ENCODE measurements at regions not wholly inside any gene's neighbourhood (a gene's known extent, or its start where the extent isn't known, plus 50 kb on each side); places are given as distances from the start of the nearest gene placed in this dataset.

DNA sequence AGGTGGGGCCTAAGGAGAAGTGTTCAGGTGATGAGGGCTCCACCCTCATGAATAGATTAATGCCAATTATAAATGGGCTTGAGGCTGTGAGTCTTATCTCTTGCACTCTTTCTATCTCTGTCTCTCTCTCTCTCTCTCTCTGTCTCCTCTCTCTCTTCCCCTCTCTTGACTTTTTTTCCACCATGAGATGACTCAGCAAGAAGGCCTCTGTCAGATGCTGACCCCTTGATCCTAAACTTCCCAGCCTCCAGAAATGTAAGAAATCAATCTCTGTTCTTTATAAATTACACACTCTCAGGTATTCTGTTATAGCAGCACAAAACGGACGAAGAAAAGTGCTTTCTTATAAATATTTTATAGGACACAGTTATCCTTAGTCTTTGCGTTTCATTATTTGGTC, 184.9 kb upstream of the PCDH7 start:
- no peak for DNase-seq
- peaks cover 13% of the 10 kb centered on the region for H3K4me1 Mint-ChIP-seq (ENCODE audit: low read depth)
- no peak overlapping the region for H3K4me3 Mint-ChIP-seq
- H3K27me3 Mint-ChIP-seq (ENCODE audit: insufficient read depth), result peaks cover 3% of the 10 kb centered on the region; the same call in 1 of the 2 replicates
- no peaks in the 10 kb centered on the region for H3K36me3 Mint-ChIP-seq (ENCODE audit: low read depth)
- no peak overlapping the region for H3K27ac Mint-ChIP-seq
- H3K9me3 Mint-ChIP-seq, result peaks cover 4% of the 10 kb centered on the region
- TF ChIP-seq, protein P1, sequence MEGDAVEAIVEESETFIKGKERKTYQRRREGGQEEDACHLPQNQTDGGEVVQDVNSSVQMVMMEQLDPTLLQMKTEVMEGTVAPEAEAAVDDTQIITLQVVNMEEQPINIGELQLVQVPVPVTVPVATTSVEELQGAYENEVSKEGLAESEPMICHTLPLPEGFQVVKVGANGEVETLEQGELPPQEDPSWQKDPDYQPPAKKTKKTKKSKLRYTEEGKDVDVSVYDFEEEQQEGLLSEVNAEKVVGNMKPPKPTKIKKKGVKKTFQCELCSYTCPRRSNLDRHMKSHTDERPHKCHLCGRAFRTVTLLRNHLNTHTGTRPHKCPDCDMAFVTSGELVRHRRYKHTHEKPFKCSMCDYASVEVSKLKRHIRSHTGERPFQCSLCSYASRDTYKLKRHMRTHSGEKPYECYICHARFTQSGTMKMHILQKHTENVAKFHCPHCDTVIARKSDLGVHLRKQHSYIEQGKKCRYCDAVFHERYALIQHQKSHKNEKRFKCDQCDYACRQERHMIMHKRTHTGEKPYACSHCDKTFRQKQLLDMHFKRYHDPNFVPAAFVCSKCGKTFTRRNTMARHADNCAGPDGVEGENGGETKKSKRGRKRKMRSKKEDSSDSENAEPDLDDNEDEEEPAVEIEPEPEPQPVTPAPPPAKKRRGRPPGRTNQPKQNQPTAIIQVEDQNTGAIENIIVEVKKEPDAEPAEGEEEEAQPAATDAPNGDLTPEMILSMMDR (IDR thresholded peaks at IDR 0.05), result no peak

DNA sequence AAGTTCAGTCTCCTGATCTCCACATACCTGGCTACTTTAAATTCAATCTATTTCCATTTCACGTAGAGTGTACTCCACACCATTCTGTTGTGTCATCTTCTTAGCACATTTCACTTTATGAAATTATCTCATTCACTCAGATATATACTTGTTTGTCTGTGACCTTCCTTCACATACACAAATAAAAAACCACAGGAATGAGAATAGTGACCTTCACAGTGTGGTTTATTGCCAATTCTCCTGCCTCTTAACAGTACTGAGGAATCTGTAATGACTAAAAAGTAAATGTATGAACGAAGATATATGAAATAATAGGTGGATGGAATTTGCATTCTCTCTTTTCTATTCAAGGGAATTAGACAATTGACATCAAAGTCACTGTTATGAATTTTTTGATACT, 183.9 kb upstream of the PCDH7 start:
- Mint-ChIP-seq H3K4me3 (no peak overlapping the region), H3K27ac (no peak overlapping the region), H3K4me1 (ENCODE audit: low read depth) (peaks cover 13% of the 10 kb centered on the region), H3K27me3 (ENCODE audit: insufficient read depth) (peaks cover 3% of the 10 kb centered on the region; the same call in 1 of the 2 replicates), H3K9me3 (peaks cover 4% of the 10 kb centered on the region), H3K36me3 (ENCODE audit: low read depth) (no peaks in the 10 kb centered on the region)
- TF ChIP-seq, protein P1 (IDR thresholded peaks at IDR 0.05), result no peak
- DNase-seq, result no peak

DNA sequence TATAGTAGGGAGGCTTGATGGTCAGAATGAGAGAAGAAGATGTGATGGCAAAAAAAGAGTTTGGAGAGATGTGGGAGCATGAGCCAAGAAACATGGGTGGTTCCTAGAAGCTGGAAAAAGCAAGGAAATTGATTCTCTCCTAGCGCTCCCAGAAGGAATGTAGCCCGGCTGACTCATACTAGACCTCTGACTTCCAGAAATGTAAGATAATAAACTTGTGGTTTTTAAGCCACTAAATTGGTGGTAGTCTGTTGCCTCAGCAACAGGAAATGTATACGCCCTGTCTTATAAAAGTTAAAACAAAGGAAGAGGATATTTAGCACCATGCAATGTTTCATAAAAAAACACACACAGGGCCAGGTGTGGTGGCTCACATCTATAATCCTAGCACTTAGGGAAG, 182.7 kb upstream of the PCDH7 start:
- Mint-ChIP-seq H3K27me3 (ENCODE audit: insufficient read depth) (peaks cover under 1% of the 10 kb centered on the region; the same call in 1 of the 2 replicates), H3K36me3 (ENCODE audit: low read depth) (no peaks in the 10 kb centered on the region), H3K4me3 (no peak overlapping the region), H3K27ac (no peak overlapping the region), H3K4me1 (ENCODE audit: low read depth) (peaks cover 13% of the 10 kb centered on the region), H3K9me3 (peaks cover 4% of the 10 kb centered on the region)
- TF ChIP-seq, protein P1 (IDR thresholded peaks at IDR 0.05), result no peak
- DNase-seq, result peak; percentile 41

DNA sequence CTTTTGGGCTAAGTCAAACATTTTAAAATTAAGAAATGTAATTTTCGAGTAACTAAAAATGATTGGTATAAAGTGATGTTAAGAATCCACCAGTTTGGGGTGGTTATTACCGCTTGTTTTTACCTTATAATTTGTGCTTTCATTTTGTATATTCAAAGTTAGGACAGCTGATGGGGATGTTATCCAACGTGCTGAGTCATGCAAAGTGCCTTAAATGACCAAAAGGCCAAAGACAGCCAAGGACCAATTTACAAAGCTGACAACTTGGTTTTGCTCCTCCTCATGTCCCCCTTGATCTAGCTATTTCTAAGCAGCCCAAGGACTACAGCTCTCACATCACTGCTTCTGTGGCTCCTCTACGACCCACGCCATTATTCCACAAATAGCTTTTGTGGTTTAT, 181.4 kb upstream of the PCDH7 start:
- TF ChIP-seq, protein P1 (IDR thresholded peaks at IDR 0.05), result no peak
- Mint-ChIP-seq H3K27ac (no peak overlapping the region), H3K4me1 (ENCODE audit: low read depth) (peaks cover 13% of the 10 kb centered on the region), H3K9me3 (peaks cover 4% of the 10 kb centered on the region), H3K36me3 (ENCODE audit: low read depth) (no peaks in the 10 kb centered on the region), H3K4me3 (no peak overlapping the region), H3K27me3 (ENCODE audit: insufficient read depth) (no peaks in the 10 kb centered on the region)
- DNase-seq, result no peak

DNA sequence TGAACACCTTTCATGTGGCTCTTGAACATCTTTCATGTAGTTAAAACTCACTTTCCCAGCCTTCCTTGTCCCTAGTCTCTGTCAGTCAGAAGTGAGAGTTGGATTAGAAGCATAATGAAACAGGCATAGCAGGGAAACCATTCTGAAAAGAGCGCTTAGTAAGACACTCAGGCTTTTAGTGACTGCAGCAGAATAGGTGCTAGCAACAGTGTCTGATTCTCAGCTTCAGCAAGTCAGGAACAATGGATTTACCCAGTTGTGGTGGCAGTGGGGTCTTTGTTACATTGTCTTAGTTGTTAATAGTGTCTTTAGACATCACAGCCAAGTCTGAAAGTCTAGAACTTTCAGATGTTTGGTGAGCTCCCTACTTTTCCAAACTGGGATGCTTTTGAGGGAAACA, 177.1 kb upstream of the PCDH7 start:
- Mint-ChIP-seq H3K27ac (no peak overlapping the region), H3K4me3 (no peak overlapping the region), H3K36me3 (ENCODE audit: low read depth) (no peaks in the 10 kb centered on the region), H3K4me1 (ENCODE audit: low read depth) (peaks cover 2% of the 10 kb centered on the region), H3K27me3 (ENCODE audit: insufficient read depth) (no peaks in the 10 kb centered on the region), H3K9me3 (peaks cover 4% of the 10 kb centered on the region)
- DNase-seq, result no peak
- TF ChIP-seq, protein P1 (IDR thresholded peaks at IDR 0.05), result no peak

- peaks cover 26% of the 10 kb centered on the region for H3K9me3 Mint-ChIP-seq
- no peaks in the 10 kb centered on the region for H3K4me1 Mint-ChIP-seq (ENCODE audit: low read depth)
- TF ChIP-seq, protein P1 (IDR thresholded peaks at IDR 0.05), result no peak
- no peak overlapping the region for H3K27ac Mint-ChIP-seq
- no peak overlapping the region for H3K4me3 Mint-ChIP-seq
- DNase-seq, result no peak
- no peaks in the 10 kb centered on the region; the same call in 1 of the 2 replicates for H3K27me3 Mint-ChIP-seq (ENCODE audit: insufficient read depth)
- H3K36me3 Mint-ChIP-seq (ENCODE audit: low read depth), result no peaks in the 10 kb centered on the region
Observed at GRCh38 chr4:30553151-30553550, 167.0 kb upstream of the PCDH7 start.

All from HFFc6 (cell line).